Renal cortex interstitium (tissue), 11 donors: ENCODE measurements at regions not wholly inside any gene's neighbourhood (a gene's known extent, or its start where the extent isn't known, plus 50 kb on each side); places are given as distances from the start of the nearest gene placed in this dataset.
"Not testable (repeated sequence)": the region's sequence is repeated elsewhere in the genome, so short reads cannot be mapped to it uniquely, and the experiment has no call there.

ENCODE experiments used
- DNase-seq, 11 donors: peaks; one replicate each; pipeline ENCODE4 v3.0.0-alpha.2; 2013; ENCODE audit warnings: low read depth in 9 of 11, low spot score in 4 of 11; ENCODE audit errors: extremely low read depth in 1 of 11

DNA sequence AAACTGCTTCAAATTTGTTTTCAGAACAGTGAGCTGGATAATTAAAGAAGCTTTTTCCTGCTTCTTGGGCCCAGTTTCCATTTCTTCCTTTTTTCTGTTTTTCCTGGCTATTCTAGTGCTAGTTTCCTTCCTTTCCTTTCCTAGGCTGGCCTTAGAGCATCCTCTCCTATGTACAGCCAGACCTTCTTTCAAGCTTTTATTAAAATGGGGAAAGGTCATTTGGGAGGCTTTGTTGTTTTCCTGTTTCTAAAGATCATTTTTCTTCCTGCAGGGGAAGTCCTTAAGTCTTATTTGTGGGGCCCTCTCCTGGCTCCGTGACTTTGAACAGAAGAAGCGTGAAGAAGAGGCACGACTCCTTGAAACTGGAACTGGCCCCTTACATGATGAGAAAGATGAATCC is 85.2 kb upstream of the PZP start:
- DNase-seq: not testable (repeated sequence)

- DNase-seq: not testable (repeated sequence)
Observed at GRCh38 chr12:9289984-9290383, 81.8 kb upstream of the PZP start.

DNA sequence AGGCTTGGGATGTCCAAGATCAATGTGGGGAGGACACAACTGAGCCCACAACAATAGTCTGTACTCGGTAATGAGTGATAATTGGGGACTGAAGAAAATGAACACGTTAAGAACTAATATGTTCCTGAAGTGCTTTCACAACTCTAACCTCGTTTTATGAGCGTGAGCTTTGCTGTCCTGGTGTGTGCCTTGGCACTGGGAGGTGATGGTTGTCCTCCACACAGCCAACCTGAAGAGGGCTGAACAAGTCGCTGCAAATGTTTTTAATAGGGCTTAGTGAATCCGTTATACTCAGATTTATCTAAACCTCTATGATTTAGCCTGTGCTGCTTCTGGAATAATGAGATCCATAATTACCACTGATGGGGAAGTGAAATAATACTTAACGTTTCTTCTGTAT is 76.5 kb upstream of the PZP start:
- DNase-seq: not testable (repeated sequence)

DNA sequence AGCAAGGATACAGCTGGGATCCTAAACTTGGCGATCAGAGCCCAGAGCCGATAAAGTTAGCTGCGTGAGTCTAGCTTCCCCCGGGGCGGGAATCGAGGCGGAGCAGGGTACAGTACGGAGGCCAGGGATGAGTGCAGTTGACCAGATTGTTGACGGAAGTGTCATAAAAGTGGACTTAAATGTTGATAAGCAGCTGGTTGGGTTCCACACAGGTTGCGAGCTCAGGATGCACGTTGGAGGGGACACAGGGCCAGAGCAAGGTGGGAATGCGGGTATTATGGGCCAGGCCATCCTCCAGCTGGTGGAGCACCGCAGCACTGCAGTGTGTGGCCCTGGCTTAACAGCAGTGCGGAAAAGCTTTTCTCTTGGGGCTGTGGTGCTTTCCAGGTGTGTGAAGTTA is 76.0 kb upstream of the PZP start:
- DNase-seq: peak in 1 of 11 donors; percentile 5

DNA sequence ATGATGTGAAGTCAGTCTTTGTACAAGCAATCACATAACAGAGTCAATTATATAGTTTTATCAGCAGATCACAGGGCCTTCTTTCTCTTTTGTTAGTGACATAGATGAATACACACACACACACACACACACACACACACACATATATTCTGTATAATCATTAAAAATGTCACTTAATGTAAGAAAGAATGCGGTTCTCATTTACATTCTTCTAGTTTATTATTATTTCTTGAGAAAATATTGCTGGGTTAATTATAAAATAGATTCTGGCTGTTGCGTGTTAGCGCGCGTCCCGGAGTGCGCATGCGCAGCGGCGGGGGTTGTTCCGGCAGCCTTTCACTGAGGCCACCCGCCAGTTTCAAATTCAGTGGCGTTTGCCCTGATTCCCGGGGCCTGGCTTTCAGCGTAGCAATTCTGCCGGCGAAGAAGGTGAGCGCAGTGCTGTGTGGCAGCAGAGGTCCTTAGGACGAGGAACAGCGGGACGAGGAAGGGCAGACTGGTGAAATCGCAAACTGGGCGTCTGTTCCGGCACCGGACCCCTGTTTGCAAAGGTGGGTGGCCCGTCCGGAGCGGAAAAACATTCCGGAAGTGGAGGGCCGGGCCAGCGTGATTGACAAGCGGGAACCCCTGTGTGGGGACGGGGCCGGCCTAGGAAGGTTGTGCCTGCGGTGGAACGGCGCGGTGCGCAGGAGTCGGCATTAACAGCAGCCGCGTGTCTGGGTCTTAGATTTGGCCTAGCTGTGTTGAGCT is 75.3 kb upstream of the PZP start:
- peak; percentile 26 to 70 (median 51) for DNase-seq

GRCh38 chr12:9276990-9277389 is 68.8 kb upstream of the PZP start:
- no peak for DNase-seq

DNA sequence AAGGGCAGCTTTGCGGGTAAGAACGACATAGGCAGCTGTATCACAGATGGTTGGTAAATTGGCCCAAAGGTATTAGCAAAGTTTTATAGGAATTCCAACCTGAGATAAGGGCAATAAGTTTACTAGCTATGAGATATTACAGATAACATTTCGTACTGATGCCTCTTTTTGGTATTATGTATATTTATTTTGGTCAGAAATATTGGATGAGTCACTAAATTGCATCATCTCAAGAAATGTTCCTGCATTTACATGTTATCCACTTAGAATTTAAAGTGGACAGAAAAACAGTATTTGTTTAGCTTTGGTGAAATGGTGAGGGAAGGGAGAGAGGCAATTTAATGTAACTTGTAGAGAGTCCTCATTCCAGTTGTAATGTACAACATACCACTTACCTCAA is 65.1 kb upstream of the PZP start:
- DNase-seq: no peak

DNA sequence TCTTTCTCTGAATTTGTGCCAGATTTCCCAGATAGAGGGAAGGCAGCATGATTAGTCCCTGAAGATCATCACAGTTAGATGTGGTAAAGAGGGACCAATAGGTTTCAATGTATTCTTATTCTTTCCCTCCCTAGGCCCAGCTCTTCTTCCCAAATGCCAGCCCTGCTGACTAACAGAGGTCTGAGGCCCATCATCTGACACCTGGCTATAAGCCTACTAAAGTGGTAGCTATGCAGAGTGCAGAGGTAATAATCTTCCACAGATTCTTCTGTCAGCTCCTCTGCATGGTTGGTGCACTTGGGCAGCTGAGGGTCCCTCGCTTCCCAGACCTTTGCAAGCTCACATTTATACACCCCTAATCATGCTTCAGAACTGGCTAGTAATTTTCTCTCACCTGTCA is 63.7 kb upstream of the PZP start:
- no peak for DNase-seq

DNA sequence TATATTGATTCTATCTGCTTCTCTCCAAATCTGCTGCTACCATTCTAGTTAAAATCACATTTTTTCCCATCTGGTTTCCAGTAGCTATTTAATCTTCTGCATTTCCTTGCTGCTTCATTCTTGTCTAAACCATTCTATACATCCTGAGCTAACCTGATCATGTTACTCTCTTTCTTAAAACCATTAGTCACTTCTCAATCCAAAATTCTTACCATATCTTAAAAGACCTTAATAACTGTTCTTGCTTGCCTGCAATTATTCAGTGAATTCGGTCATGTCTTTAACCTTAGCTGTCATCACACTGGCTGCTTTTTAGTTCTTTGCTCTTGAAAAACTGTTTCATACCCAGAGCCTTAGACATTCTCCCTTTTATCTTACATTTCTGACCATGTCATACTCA is 56.4 kb upstream of the PZP start:
- no peak for DNase-seq

- no peak for DNase-seq
Observed at GRCh38 chr12:9260931-9261330, 52.7 kb upstream of the PZP start.

- DNase-seq: no peak
Observed at GRCh38 chr12:9258676-9259075, 50.5 kb upstream of the PZP start.
